GM19351 (cell line): ENCODE measurements at regions not wholly inside any gene's neighbourhood (a gene's known extent, or its start where the extent isn't known, plus 50 kb on each side); places are given as distances from the start of the nearest gene placed in this dataset.
"Not testable (repeated sequence)": the region's sequence is repeated elsewhere in the genome, so short reads cannot be mapped to it uniquely, and the experiment has no call there.

ENCODE experiments used
- ATAC-seq: cut with Tn5 transposase; IDR thresholded peaks from one replicate; pipeline ENCODE4 v1.9.1; 2021; ENCODE audit warnings: mild to moderate bottlenecking, moderate library complexity; ENCODE audit not compliant: unreplicated experiment

GRCh38 chrX:128436397-128437103 is 384.3 kb upstream of the ACTRT1 start:
- ATAC-seq, result no peak

- ATAC-seq, result no peak
Observed at GRCh38 chrX:128425546-128425945, 373.3 kb upstream of the ACTRT1 start.

GRCh38 chrX:128408842-128409241 is 356.6 kb upstream of the ACTRT1 start:
- ATAC-seq, result no peak

- no peak for ATAC-seq
Observed at GRCh38 chrX:128396601-128397000, 344.4 kb upstream of the ACTRT1 start.

GRCh38 chrX:128383846-128384245 is 331.6 kb upstream of the ACTRT1 start:
- ATAC-seq, result not testable (repeated sequence)

- no peak for ATAC-seq
Observed at GRCh38 chrX:128365492-128365891, 313.3 kb upstream of the ACTRT1 start.

- ATAC-seq, result no peak
Observed at GRCh38 chrX:128335671-128336070, 283.5 kb upstream of the ACTRT1 start.

- ATAC-seq, result no peak
Observed at GRCh38 chrX:128334821-128335220, 282.6 kb upstream of the ACTRT1 start.

- ATAC-seq, result no peak
Observed at GRCh38 chrX:128310912-128311311, 258.7 kb upstream of the ACTRT1 start.

- no peak for ATAC-seq
Observed at GRCh38 chrX:128309311-128309710, 257.1 kb upstream of the ACTRT1 start.

GRCh38 chrX:128294198-128294597 is 242.0 kb upstream of the ACTRT1 start:
- ATAC-seq, result no peak

- ATAC-seq, result no peak
Observed at GRCh38 chrX:128287693-128288092, 235.5 kb upstream of the ACTRT1 start.

- no peak for ATAC-seq
Observed at GRCh38 chrX:128250621-128251020, 198.4 kb upstream of the ACTRT1 start.

- no peak for ATAC-seq
Observed at GRCh38 chrX:128216364-128216763, 164.2 kb upstream of the ACTRT1 start.

GRCh38 chrX:128165884-128166408 is 113.7 kb upstream of the ACTRT1 start:
- no peak for ATAC-seq

- no peak for ATAC-seq
Observed at GRCh38 chrX:128156204-128156603, 104.0 kb upstream of the ACTRT1 start.

GRCh38 chrX:128142745-128143144 is 90.5 kb upstream of the ACTRT1 start:
- ATAC-seq, result no peak

- ATAC-seq, result peak; percentile 82
Observed at GRCh38 chrX:128106630-128107029, 54.4 kb upstream of the ACTRT1 start.

- ATAC-seq, result no peak
Observed at GRCh38 chrX:128105659-128106058, 53.5 kb upstream of the ACTRT1 start.
